T-cell (primary cell): ENCODE measurements at regions not wholly inside any gene's neighbourhood (a gene's known extent, or its start where the extent isn't known, plus 50 kb on each side); places are given as distances from the start of the nearest gene placed in this dataset.

Experiments used
- ATAC-seq, 4 experiments: fragments of 200-7000 bp in 3 of 4; fragments of 150-1000 bp in 1 of 4; cut with Tn5 transposase; replicated peaks in 1 of 4; 1 replicate in 3 of 4; 2 replicates in 1 of 4; pipeline ENCODE4 v1.10.0; 2021; ENCODE audit warnings: moderate library complexity in 3 of 4, mild to moderate bottlenecking in 2 of 4, moderate number of reproducible peaks in 1 of 4
- CTCF ChIA-PET, 2 donors: fragments of 300-600 bp; sonication (Branson Sonifier 250); formaldehyde crosslinking; loops; one replicate each; lab custom pipeline; 2022; ENCODE audit warnings: antibody characterized with exemption in 2 of 2; lab: Charles Lee
- POLR2A ChIA-PET, 2 donors: fragments of 300-600 bp; sonication (Branson Sonifier 250); formaldehyde crosslinking; loops; one replicate each; lab custom pipeline; 2022; ENCODE audit warnings: antibody characterized with exemption in 2 of 2; lab: Charles Lee
- DNase-seq, 35 experiments: peaks; one replicate each; pipeline versions ENCODE4 v3.0.0 to v3.0.0-alpha.2; 2013 to 2023
- H3K27ac ChIP-seq: one replicate; pipeline ENCODE4 v1.5.1; 2013; ENCODE audit warnings: low read length
- H3K27me3 ChIP-seq, 2 experiments: replicated peaks in 1 of 2; 1 replicate in 1 of 2; 2 replicates in 1 of 2; pipeline versions ENCODE4 v1.6.1 to v1.7.0; 2013; ENCODE audit warnings: low read length in 1 of 2, mixed read lengths in 1 of 2; ENCODE audit not compliant: control insufficient read depth in 2 of 2, insufficient read depth in 2 of 2; ENCODE audit errors: extremely low read depth in 1 of 2
- H3K36me3 ChIP-seq, 2 donors: 1 replicate in 1 of 2; 2 replicates in 1 of 2; pipeline versions ENCODE4 v1.6.1 to v1.7.0; 2013; ENCODE audit warnings: low read length in 1 of 2; ENCODE audit not compliant: control insufficient read depth in 2 of 2, insufficient read depth in 1 of 2; ENCODE audit errors: extremely low read depth in 1 of 2
- H3K4me1 ChIP-seq, 2 experiments: 1 replicate in 1 of 2; 2 replicates in 1 of 2; pipeline versions ENCODE4 v1.6.1 to v1.7.0; 2013; ENCODE audit warnings: low read length in 2 of 2, mixed read lengths in 1 of 2; ENCODE audit not compliant: insufficient read depth in 2 of 2, control insufficient read depth in 1 of 2; ENCODE audit errors: extremely low read depth in 1 of 2
- H3K4me3 ChIP-seq, 2 donors: 1 replicate in 1 of 2; 2 replicates in 1 of 2; pipeline versions ENCODE4 v1.5.1 to v1.7.0; 2013; ENCODE audit warnings: mild to moderate bottlenecking in 2 of 2, low read length in 1 of 2, moderate library complexity in 1 of 2; ENCODE audit not compliant: control insufficient read depth in 1 of 2; ENCODE audit errors: extremely low read depth in 1 of 2
- H3K9me3 ChIP-seq: 2 replicates; pipeline ENCODE4 v1.7.0; 2013
- H3K27ac Mint-ChIP-seq, 2 donors: one replicate each; pipeline ENCODE4 v1.8.0; 2020 to 2021; ENCODE audit warnings: mild to moderate bottlenecking in 2 of 2, mixed read lengths in 2 of 2
- H3K27me3 Mint-ChIP-seq, 2 donors: one replicate each; pipeline ENCODE4 v1.8.0; 2021 to 2022; ENCODE audit warnings: mixed read lengths in 2 of 2
- H3K36me3 Mint-ChIP-seq: one replicate; pipeline ENCODE4 v1.8.0; 2021; ENCODE audit warnings: mixed read lengths
- H3K4me1 Mint-ChIP-seq, 3 donors: one replicate each; pipeline ENCODE4 v1.8.0; 2020 to 2022; ENCODE audit warnings: mixed read lengths in 3 of 3, mild to moderate bottlenecking in 1 of 3
- H3K4me3 Mint-ChIP-seq, 3 donors: one replicate each; pipeline ENCODE4 v1.8.0; 2020 to 2022; ENCODE audit warnings: mild to moderate bottlenecking in 3 of 3, mixed read lengths in 3 of 3, moderate library complexity in 3 of 3
- H3K9me3 Mint-ChIP-seq, 3 donors: one replicate each; pipeline ENCODE4 v1.8.0; 2020 to 2022; ENCODE audit warnings: mixed read lengths in 3 of 3
- WGBS: methylation state at CpG from one replicate; pipeline ENCODE4 v1.1.5; 2013; ENCODE audit warnings: missing lambda C conversion rate; ENCODE audit not compliant: insufficient coverage; 5-methylcytosine and 5-hydroxymethylcytosine counted together

GRCh38 chr12:24191117-24191516 lies 241.6 kb upstream of the SOX5 start:
- Histone ChIP-seq H3K27ac (no peak overlapping the region), H3K27me3 (no peaks in the 10 kb centered on the region), H3K9me3 (no peaks in the 10 kb centered on the region), H3K4me3 (no peak overlapping the region), H3K36me3 (no peaks in the 10 kb centered on the region), H3K4me1 (no peaks in the 10 kb centered on the region)
- H3K9me3 Mint-ChIP-seq: peaks cover 0 to 3% (median 0%) of the 10 kb centered on the region in 3 donors
- POLR2A ChIA-PET: no interaction called here
- 87% methylated on average over 3 of the region's 5 CpGs for WGBS
- no peaks in the 10 kb centered on the region for H3K4me1 Mint-ChIP-seq
- CTCF ChIA-PET: no interaction called here
- DNase-seq: no peak
- H3K27ac Mint-ChIP-seq: no peak overlapping the region
- no peak for ATAC-seq
- no peaks in the 10 kb centered on the region for H3K27me3 Mint-ChIP-seq
- H3K4me3 Mint-ChIP-seq: no peak overlapping the region
- H3K36me3 Mint-ChIP-seq: no peaks in the 10 kb centered on the region

GRCh38 chr12:24185782-24186181 lies 236.3 kb upstream of the SOX5 start:
- ChIA-PET CTCF (no interaction called here), POLR2A (no interaction called here)
- Histone ChIP-seq H3K36me3 (no peaks in the 10 kb centered on the region), H3K4me1 (no peaks in the 10 kb centered on the region), H3K9me3 (no peaks in the 10 kb centered on the region), H3K27me3 (no peaks in the 10 kb centered on the region), H3K4me3 (no peak overlapping the region), H3K27ac (no peak overlapping the region)
- no peaks in the 10 kb centered on the region for H3K9me3 Mint-ChIP-seq
- WGBS: no CpG with 5 or more reads among the region's 1 CpG
- ATAC-seq (no peak), DNase-seq (no peak)
- H3K27ac Mint-ChIP-seq: no peak overlapping the region
- H3K4me3 Mint-ChIP-seq: no peak overlapping the region
- no peaks in the 10 kb centered on the region for H3K36me3 Mint-ChIP-seq
- no peaks in the 10 kb centered on the region for H3K27me3 Mint-ChIP-seq
- H3K4me1 Mint-ChIP-seq: no peaks in the 10 kb centered on the region

- ATAC-seq: no peak
- Histone ChIP-seq H3K36me3 (no peaks in the 10 kb centered on the region), H3K27ac (no peak overlapping the region), H3K27me3 (no peaks in the 10 kb centered on the region), H3K4me3 (no peak overlapping the region), H3K4me1 (no peaks in the 10 kb centered on the region), H3K9me3 (no peaks in the 10 kb centered on the region)
- no peaks in the 10 kb centered on the region for H3K4me1 Mint-ChIP-seq
- no CpG with 5 or more reads among the region's 1 CpG for WGBS
- no peak overlapping the region for H3K4me3 Mint-ChIP-seq
- ChIA-PET CTCF (interaction anchor here in 1 of 2 donors (0.6 kb wide), 1 partner anchor 11 kb away, joined by 4 read pairs; no protein-coding TSS in a partner anchor), POLR2A (no interaction called here)
- DNase-seq: no peak
- H3K36me3 Mint-ChIP-seq: no peaks in the 10 kb centered on the region
- H3K9me3 Mint-ChIP-seq: no peaks in the 10 kb centered on the region
- H3K27me3 Mint-ChIP-seq: peaks cover 0 to 4% of the 10 kb centered on the region in 2 donors
- H3K27ac Mint-ChIP-seq: no peak overlapping the region
Measured at GRCh38 chr12:24177889-24178288, 228.4 kb upstream of the SOX5 start.

- Mint-ChIP-seq H3K27me3 (peaks cover 0 to 4% of the 10 kb centered on the region in 2 donors), H3K36me3 (no peaks in the 10 kb centered on the region), H3K27ac (no peak overlapping the region), H3K9me3 (peaks cover 0 to 4% (median 4%) of the 10 kb centered on the region in 3 donors), H3K4me3 (no peak overlapping the region), H3K4me1 (no peaks in the 10 kb centered on the region)
- Histone ChIP-seq H3K4me3 (no peak overlapping the region), H3K36me3 (no peaks in the 10 kb centered on the region), H3K27me3 (no peaks in the 10 kb centered on the region), H3K27ac (no peak overlapping the region), H3K4me1 (no peaks in the 10 kb centered on the region), H3K9me3 (no peaks in the 10 kb centered on the region)
- no CpG with 5 or more reads among the region's 4 CpGs for WGBS
- ATAC-seq: no peak
- POLR2A ChIA-PET: no interaction called here
- CTCF ChIA-PET: no interaction called here
- DNase-seq: no peak
Measured at GRCh38 chr12:24175929-24176328, 226.5 kb upstream of the SOX5 start.

- DNase-seq (no peak), ATAC-seq (no peak)
- H3K36me3 ChIP-seq: no peaks in the 10 kb centered on the region
- no peaks in the 10 kb centered on the region for H3K9me3 ChIP-seq
- Mint-ChIP-seq H3K27ac (no peak overlapping the region), H3K36me3 (no peaks in the 10 kb centered on the region), H3K27me3 (peaks cover 0 to 4% of the 10 kb centered on the region in 2 donors), H3K4me3 (no peak overlapping the region), H3K9me3 (peaks cover 0 to 7% (median 4%) of the 10 kb centered on the region in 3 donors), H3K4me1 (no peaks in the 10 kb centered on the region)
- H3K27ac ChIP-seq: no peak overlapping the region
- ChIA-PET CTCF (no interaction called here), POLR2A (no interaction called here)
- H3K4me3 ChIP-seq: no peak overlapping the region
- no CpG with 5 or more reads among the region's 2 CpGs for WGBS
- no peaks in the 10 kb centered on the region for H3K4me1 ChIP-seq
- H3K27me3 ChIP-seq: no peaks in the 10 kb centered on the region
Measured at GRCh38 chr12:24175284-24175683, 225.8 kb upstream of the SOX5 start.

GRCh38 chr12:24173067-24173466 lies 223.6 kb upstream of the SOX5 start:
- DNase-seq (no peak), ATAC-seq (no peak)
- no peak overlapping the region for H3K27ac ChIP-seq
- no peak overlapping the region for H3K4me3 ChIP-seq
- no peaks in the 10 kb centered on the region for H3K36me3 ChIP-seq
- H3K9me3 Mint-ChIP-seq: peaks cover 0 to 7% (median 4%) of the 10 kb centered on the region in 3 donors
- 85% methylated on average over 5 of the region's 7 CpGs for whole genome bisulfite sequencing
- CTCF ChIA-PET: no interaction called here
- H3K27ac Mint-ChIP-seq: no peak overlapping the region
- peaks cover 0 to 4% of the 10 kb centered on the region in 2 donors for H3K27me3 Mint-ChIP-seq
- no peaks in the 10 kb centered on the region for H3K27me3 ChIP-seq
- no peaks in the 10 kb centered on the region for H3K4me1 ChIP-seq
- no peaks in the 10 kb centered on the region for H3K4me1 Mint-ChIP-seq
- no peaks in the 10 kb centered on the region for H3K36me3 Mint-ChIP-seq
- POLR2A ChIA-PET: no interaction called here
- no peaks in the 10 kb centered on the region for H3K9me3 ChIP-seq
- no peak overlapping the region for H3K4me3 Mint-ChIP-seq

- no peaks in the 10 kb centered on the region for H3K4me1 ChIP-seq
- Mint-ChIP-seq H3K4me3 (no peak overlapping the region), H3K27ac (no peak overlapping the region), H3K4me1 (no peaks in the 10 kb centered on the region), H3K9me3 (peaks cover 0 to 7% (median 4%) of the 10 kb centered on the region in 3 donors), H3K27me3 (peaks cover 0 to 4% of the 10 kb centered on the region in 2 donors), H3K36me3 (no peaks in the 10 kb centered on the region)
- H3K9me3 ChIP-seq: no peaks in the 10 kb centered on the region
- H3K27ac ChIP-seq: no peak overlapping the region
- H3K27me3 ChIP-seq: no peaks in the 10 kb centered on the region
- ChIA-PET POLR2A (no interaction called here), CTCF (no interaction called here)
- DNase-seq (no peak), ATAC-seq (no peak)
- no peaks in the 10 kb centered on the region for H3K36me3 ChIP-seq
- H3K4me3 ChIP-seq: no peak overlapping the region
Measured at GRCh38 chr12:24172773-24173066, 223.2 kb upstream of the SOX5 start.
